GM21515 (cell line): ENCODE measurements at regions not wholly inside any gene's neighbourhood (a gene's known extent, or its start where the extent isn't known, plus 50 kb on each side); places are given as distances from the start of the nearest gene placed in this dataset.

Source experiments
- ATAC-seq: cut with Tn5 transposase; IDR thresholded peaks from one replicate; pipeline ENCODE4 v1.9.1; 2021; ENCODE audit not compliant: unreplicated experiment

- ATAC-seq: no peak
These were observed 340.0 kb upstream of the MEOX2 start for GRCh38 chr7:16026253-16027020.

- no peak for ATAC-seq
These were observed 339.2 kb upstream of the MEOX2 start for GRCh38 chr7:16025696-16026095.

- ATAC-seq: no peak
These were observed 337.0 kb upstream of the MEOX2 start for GRCh38 chr7:16023503-16023902.

GRCh38 chr7:16023046-16023445 is 336.6 kb upstream of the MEOX2 start:
- no peak for ATAC-seq

- ATAC-seq: no peak
These were observed 335.4 kb upstream of the MEOX2 start for GRCh38 chr7:16021851-16022250.

- no peak for ATAC-seq
These were observed 329.5 kb upstream of the MEOX2 start for GRCh38 chr7:16015981-16016380.

GRCh38 chr7:16014031-16014430 is 327.5 kb upstream of the MEOX2 start:
- ATAC-seq: no peak

- ATAC-seq: no peak
These were observed 321.4 kb upstream of the MEOX2 start for GRCh38 chr7:16007911-16008310.

- no peak for ATAC-seq
These were observed 318.2 kb upstream of the MEOX2 start for GRCh38 chr7:16004702-16005101.

- no peak for ATAC-seq
These were observed 315.0 kb upstream of the MEOX2 start for GRCh38 chr7:16001477-16001876.

DNA sequence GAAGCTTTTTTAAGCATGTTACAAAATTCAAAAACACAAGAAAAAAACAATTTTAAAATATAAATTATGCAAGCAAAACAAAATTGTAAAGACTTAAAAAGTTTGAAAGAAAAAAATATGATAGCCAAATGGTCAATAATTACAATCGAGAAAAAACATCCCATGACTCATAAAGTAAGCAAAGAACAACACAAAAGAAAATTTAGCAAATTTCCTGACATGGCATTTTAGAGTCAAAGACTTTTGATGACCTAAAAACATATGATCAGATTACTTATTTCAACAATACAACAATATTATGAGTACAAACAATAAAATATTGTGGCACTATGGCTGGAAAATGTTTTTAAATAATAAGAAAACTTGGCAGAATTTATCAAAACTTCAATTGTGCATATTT is 312.1 kb upstream of the MEOX2 start:
- no peak for ATAC-seq

DNA sequence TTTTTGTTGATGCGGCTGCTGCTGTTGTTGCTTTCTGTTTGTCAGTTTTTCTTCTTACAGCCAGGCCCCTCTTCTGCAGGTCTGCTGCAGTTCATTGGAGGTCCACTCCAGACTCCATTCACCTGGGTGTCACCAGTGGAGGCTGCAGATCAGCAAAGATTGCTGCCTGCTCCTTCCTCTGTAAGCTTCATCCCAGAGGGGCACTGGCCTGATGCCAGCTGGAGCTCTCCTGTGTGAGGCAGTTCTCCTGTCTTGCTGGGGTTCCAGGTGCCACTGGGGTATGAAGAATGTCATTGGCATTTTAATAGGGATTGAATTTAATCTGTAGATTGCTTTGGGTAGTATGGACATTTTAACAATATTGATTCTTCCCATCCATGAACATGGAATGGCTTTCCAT is 308.5 kb upstream of the MEOX2 start:
- no peak for ATAC-seq

- ATAC-seq: no peak
These were observed 302.7 kb upstream of the MEOX2 start for GRCh38 chr7:15989194-15989593.

- ATAC-seq: no peak
These were observed 299.3 kb upstream of the MEOX2 start for GRCh38 chr7:15985587-15986384.

DNA sequence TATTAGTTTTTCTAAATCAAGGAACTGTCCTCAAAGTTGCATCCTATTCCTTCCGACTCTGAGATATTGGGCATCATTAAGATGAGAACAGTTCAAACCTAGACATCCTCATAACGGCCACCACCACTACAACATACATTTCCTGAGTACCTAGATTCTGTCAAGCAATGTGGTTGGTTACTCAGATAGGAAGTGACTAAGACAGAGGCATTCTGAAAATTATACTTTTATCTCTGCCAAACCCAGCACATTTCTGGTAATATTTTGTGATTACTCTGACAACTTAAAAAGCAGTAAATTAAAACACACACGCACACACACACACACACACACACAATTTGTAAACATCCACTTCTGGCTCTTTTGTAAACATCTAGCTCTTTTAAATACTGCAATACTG is 291.2 kb upstream of the MEOX2 start:
- no peak for ATAC-seq

GRCh38 chr7:15972862-15973275 is 286.4 kb upstream of the MEOX2 start:
- ATAC-seq: no peak

GRCh38 chr7:15967551-15967950 is 281.1 kb upstream of the MEOX2 start:
- no peak for ATAC-seq

GRCh38 chr7:15967121-15967520 is 280.6 kb upstream of the MEOX2 start:
- ATAC-seq: no peak

DNA sequence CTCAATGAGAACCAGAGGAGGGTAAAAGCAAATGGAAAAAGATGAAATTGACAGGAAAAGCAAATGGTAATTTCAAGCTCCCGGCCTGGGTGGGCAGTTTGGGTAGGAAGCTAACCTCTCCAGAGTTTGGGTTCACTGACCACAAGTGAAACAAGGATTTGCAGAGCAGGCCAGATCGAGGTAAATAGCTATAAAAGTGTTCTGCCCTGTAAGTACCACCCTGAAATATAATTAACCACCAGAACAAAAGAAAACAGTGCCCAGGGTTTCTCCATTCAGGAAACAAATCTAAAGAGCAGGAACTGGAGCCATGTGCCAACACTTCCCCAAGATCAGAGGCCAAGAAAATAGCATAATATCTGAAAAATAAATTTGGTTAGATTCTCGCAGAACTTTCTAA is 276.7 kb upstream of the MEOX2 start:
- ATAC-seq: no peak

DNA sequence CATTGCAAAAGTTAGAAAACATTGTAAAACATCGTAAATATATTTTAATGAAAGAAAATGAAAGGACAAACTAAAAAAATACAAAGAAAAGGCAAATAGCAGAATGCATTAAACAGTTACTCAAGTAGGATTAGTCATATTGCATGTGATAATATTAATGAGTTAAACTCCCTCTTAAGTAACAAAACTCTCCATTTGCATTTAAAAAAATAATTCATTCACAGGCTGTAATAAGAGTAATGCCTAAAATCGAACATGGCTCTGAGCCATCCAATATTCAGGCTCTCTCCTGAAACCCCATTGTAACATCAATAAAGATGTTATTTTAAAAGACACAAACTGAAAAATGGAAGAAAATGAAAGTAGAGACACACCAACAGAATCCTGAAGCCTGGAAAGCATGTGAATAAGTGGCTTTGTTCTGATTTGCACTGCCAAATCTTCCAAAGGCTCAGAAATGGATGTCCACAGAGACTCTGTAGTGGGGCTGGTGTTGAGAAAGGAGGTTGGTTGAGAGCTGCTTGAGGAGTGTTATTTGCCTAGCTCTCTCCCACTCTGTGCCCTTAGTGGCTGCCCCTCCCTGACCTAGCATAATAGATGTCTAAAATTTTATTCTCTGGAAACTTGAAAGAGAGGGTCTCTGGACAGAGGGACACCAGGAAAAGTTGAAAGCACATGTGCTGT is 268.3 kb upstream of the MEOX2 start:
- ATAC-seq: no peak

GRCh38 chr7:15950299-15950698 is 263.8 kb upstream of the MEOX2 start:
- ATAC-seq: no peak

DNA sequence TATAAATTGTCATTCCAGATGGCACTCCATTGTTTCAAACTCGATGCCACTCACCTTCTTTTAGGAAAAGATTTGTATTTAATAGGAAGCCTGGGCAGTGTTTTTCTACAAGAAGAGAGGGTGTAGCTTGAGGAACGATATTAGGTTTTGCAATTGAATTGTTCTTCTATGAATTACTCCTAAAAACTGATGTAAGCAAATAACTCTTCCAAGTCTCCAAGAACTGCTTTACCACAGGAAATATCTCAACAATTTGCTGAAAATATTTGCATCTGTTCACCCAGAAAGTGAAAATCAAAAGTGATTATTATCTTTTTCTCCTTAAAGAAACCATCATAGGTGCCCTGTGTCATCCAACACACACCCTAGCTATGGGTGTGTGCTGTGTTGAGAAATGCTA is 261.3 kb upstream of the MEOX2 start:
- no peak for ATAC-seq
